NAMALWA (cell line): ENCODE measurements at regions not wholly inside any gene's neighbourhood (a gene's known extent, or its start where the extent isn't known, plus 50 kb on each side); places are given as distances from the start of the nearest gene placed in this dataset.

Experiments used
- DNase-seq: peaks from one replicate; pipeline ENCODE4 v3.0.0-alpha.2; 2015; ENCODE audit warnings: low spot score

DNA sequence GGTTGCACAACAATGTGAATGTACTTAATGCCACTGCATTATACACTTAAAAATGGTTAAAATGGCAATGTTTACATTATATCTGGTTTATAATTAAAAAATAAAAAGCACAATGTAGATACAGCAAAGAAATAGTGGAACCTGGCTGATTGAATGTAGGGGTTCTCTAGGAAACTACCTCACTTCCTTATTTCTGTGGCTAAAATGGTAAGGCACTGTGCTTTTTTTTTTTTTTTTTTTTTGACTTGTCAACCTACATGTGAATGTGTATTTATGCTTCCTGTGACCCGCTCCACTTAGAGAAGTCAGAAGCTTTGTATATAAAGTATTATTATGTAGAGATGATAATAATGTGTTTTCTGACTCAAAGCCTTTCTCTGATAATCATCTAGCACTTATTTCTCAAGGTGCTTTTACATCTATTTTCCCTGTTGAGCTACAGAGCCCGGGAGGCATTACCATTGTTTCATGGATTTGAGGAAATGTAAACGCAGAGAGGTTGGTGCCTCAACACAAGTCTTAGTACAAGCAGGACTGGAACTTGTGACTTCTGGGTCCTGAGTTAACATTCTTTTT is 55.0 kb downstream of the SOX4 start:
- peak; percentile 21 for DNase-seq

DNA sequence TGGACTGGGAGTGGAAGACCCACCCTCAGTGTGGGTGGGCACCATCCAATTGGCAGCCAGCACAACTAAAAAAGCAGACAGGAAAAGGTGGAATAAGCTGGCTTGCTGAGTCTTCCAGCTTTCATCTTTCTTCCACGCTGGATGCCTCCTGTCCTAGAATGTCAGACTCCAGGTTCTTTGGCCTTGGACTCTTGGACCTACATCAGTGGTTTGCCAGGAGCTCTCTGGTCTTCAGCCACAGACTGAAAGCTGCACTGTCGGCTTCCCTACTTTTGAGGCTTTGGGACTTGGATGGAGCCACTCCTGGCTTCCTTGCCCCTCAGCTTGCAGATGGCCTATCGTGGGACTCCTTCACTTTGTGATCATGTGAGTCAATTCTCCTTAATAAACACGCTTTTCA is 59.8 kb downstream of the SOX4 start:
- no peak for DNase-seq

DNA sequence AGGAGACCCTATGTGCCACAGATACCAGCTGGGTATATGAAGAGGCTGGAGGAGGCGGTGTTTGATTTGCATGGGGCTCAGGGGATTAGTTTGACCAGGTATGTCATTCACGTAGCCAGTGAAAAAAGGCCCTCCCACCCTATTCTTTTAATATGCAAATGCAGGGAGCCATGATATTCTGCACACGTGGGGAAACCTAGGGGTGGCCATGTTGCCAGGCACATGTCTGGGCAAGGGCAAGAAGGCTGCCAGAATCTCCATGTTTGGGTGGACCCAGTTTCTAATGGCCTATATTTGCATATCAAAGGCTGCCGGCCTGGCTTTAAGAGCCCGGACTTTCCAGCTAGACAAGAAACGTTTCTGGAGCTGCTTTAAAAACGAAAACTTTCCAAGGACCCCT is 60.4 kb downstream of the SOX4 start:
- no peak for DNase-seq

DNA sequence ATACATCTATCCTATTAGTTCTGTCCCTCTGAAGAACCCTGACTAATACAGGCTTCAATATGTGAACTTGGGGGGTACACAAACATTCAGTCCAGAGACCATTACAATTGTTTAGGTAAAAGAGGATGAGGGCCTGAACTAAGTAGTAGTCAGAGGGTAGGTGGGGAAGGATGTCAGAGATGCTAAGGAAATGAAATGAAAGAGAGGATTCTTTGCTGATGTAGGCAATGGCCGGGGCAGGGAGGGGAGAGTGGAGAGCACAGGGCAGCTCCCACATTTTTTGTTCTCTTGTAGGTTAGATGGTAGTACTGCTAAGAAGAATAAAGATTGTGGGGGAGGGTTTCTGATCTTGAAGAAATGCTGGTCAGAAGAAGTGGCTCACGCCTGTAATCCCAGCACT is 60.8 kb downstream of the SOX4 start:
- no peak for DNase-seq

DNA sequence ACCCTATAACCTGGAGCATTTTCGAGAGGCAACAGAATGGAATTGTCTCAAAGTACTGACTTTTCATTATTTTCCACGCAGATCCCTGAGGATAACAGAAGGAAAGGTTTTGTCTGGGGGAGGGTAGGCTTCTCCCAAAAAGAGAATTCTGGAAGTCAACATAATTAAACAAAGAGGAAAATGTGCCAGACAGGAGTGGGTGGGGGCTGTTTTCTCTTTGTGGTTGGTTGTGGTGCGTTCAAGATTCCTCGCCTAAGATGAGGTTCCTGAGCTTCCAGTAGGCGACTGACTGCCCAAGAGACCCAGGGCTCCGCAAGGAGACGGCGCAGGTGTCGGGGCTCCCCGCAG is 70.4 kb downstream of the SOX4 start:
- no peak for DNase-seq

DNA sequence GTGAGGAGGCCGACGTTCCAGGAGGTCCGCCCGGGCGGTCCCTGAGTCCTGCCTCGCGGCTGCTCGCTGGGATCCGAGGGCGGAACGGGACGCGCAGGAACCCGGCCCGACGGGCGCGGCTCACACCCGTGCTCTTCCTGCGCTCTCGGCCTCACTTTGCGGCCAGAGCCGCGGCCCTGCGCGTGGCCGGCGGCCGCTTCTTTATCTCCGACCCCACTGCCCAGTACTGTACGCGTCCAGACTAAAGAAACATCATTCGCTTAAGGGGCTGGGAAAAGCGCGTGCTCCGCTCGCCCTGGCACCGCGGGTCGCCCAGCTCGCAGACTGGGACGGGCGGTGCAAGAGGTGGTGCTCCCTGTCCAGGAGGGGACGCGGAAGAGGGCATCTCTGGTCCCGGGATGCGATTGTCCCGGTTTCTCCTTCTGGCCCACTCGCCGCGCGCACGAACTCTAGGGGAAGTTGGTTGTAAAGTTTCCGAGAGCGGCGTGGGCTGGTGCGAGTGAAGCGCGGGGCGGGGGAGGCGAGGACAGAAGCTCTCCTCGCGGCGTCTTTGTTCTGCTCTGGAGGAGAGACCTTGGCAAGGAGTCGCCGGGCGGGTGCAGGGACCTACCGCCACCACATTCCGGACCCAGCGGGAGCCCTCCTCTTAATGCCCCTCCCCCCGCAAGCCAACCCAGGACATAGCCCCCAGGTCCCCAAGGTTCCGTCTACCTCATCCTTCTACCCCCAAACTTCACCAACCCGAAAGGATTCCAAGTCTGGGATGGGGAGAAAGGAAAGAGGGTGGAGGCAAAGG is 71.0 kb downstream of the SOX4 start:
- no peak for DNase-seq

DNA sequence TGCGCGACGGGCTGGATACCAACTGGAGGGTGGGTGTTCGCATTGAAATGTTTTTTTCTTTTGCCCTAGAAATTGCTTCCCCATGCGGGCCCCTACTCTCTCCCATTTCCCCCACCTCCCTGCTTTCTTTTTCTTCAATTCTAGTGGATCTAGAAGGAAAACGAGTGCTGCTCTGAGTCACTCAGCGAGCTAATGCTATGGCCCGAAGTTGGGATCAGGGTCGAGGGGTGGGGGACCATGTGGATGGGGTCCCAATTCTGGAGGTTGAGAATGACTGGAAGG is 71.5 kb downstream of the SOX4 start:
- no peak for DNase-seq

DNA sequence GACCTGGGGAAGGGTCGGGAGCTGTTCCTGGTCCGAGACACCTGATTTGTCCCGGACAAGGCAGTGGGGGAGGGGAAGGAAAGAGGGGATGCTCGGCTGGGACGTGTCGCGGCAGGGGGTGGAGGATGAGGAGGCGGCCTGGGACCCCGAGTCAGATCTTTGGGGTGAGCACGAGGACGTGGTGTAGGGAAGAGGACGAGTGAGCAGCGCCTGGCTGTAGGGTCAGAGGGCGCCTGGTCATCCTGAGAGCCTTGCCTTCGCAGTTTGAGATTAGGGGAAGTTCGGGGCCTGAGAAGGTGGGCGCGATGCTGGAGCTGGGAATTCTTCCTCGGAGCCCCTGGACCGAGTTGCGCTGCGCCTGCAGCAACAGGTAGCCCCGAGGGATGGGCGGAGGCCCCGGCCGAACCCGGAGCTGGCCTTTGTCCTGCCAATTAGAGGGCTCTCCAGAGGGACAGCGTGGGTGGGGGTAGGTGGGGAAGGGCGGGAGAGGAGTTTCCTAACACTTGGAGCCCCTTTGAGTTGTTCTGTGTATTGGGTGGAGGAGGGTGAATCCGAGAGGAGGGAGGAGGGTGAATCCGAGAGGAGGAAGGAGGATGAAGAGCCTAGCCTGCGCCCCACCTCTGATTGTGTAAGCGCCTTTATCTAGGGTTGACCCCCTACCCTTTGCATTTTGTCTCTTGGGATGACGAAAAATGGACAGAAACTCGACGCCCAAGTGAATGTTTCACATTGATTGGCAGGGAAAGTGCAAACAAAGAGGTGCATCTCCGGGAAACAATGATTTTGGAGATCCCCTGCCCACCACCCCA is 72.0 kb downstream of the SOX4 start:
- no peak for DNase-seq

DNA sequence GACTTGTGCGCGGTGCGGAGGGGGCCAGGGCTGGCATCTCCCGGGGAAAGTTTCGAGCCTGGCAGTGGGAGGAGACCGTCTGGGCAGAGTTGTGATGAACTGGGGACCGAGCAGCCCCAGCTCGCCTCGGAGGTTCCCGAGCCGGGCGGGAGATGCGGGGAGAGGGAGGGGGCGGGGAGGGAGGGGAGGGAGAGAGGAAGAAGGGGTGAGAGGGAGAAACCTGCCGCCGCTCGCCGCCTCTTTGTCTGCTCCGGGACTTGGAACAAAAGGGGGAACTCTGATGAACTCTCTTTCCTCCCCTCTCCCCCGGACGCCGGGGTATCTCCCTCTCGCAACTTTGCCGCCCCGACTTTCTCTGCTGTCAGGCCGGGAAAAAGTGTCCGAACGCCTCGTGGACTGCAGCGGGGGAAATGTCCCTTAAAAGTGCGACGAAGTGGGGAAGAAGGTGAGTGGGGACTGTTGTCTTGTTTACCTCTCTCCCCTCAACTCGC is 72.7 kb downstream of the SOX4 start:
- no peak for DNase-seq

DNA sequence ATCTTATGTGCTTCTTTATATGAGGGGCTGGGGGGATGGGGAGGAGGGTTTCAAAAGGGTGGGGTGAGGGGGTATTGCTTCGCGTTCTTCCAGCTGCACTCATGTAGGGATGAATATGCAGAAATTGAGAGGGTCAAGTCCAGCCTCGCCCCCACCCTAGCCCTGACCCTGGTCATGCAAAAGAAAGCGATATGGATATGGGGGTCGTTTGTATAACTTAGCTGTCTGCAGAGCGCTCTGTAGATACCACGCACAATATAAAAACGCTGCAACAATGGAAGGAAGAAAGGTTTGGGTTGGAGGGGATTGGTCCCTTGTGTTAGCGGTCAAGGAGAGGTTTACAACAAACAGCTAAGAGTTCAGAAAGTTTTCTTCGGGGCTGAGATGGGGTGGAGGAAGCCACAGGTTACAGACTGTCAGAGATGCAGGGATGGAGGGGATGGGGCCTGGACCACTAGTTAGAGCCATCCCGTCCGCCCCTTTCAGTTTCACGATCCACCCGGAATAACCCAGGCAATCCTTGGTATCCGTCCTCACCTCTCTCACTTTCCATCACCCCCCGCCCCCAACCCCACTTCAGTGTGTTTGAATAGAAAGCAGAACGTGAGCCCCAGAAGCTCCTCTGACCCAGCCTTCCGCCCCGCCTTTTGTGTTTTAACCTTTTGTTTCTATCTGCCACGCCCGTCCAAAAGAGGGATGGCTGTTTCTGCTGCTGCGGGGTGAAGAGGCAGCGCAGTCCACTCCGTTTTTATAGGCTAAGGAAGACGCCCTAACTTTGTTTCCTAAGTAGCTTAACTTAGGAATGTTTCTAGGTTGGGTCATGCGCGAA is 73.5 kb downstream of the SOX4 start:
- no peak for DNase-seq

DNA sequence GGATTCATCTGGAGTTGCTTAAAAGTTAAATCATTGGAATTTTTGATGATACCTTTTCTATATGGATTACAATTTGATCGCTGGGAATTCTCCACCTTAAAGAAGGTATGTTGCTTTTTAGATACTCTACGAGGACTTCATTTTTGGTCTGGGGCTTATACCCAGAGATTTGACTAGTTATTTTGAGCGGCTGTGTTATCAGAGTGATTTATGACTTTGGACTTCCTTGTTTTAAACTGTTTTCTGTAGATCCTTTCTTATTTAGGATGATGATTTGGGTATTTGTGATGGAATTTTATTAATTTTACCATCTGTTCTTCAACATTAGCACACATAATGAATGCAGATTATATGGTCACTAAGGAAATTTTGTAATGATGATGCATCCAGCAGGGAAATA is 75.2 kb downstream of the SOX4 start:
- no peak for DNase-seq

DNA sequence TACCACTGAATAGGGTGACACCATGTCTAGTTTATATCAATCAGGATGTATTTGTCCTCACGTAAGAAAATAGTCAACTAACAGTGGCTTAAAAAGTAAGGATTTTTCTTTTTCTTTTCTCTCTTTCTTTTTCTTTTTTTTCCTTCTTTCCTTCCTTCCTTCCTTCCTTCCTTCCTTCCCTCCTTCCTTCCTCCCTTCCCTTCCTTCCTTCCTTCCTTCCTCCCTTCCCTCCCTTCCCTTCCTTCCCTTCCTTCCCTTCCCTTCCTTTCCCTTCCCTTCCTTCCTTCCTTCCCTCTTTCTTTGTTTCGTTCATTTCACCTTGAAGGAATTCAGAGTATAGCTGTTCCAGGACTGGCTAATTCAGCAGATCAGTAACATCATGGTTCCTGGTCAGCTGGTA is 83.2 kb downstream of the SOX4 start:
- no peak for DNase-seq

DNA sequence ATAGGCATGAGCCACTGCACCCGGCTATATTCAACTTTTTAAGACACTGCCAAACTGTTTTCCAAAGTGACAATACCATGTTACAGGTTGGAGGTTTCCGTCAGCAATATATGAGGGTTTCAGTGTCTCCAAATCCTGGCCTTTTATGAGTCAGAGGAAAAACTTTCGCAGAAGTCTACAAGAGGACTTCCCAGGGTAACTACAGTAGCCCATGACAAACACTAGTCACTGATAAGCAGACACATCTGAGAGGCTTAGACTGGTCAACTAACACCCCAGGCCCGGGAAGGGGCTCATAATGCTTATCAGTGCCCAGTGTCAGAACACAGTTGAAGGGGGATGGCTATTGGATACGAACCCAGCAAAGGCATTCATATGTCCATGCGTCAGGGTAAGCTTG is 85.4 kb downstream of the SOX4 start:
- DNase-seq = no peak

DNA sequence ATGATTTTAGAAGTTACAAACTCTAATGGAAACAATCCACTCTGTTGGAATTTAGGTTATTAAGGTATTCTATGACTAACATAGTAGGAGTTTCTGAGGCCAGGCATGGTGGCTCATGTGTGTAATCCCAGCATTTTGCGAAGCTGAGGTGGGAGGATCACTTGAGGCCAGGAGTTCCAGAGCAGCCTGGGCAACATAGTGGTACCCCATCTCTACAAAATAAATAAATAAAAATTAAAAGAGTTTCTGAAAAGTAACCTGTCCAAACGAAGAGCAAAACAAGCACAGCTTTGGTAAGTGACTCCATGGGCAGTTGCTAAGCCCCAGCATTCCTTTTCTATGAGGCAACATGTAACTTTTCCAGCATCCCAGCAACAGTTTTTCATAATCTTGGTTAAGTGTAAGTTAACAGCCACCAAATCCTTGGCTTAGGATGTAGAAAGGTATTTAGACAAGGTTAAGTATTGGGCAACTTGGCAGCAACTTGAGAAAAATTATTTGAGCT is 86.3 kb downstream of the SOX4 start:
- no peak for DNase-seq

DNA sequence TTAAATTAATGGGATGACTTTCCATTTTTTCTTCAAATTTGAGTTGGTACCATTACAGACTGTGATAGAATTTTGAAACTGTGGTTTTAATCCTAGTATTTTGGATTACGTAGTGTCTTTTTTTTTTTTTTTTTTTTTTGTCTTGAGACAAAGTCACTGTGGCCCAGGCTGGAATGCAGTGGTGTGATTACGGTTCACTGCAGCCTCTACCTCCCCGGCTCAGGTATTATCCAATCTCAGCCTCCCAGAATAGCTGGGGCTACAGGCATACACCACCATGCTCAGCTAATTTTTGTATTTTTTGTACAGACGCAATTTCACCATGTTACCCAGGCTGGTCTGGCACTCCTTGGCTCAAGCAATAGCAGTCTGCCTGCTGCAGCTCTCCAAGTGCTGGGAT is 87.1 kb downstream of the SOX4 start:
- no peak for DNase-seq

DNA sequence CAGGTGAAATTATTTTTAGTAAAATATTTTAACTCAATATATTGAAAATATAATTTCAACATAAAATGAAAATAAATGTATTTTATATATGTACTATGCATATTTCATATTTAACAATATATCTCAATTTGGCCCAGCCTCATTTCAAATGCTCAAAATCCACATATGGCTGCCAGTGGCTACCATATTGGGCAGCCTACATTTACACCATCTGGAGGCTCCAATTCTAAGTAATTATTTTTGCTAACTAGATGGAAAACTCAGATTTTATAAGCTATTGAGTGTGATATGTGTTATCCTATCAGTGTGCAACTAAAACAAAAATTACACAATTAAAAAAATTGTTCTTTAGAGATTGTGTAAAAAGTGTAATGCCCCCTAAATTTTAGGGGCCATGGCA is 96.9 kb downstream of the SOX4 start:
- no peak for DNase-seq

DNA sequence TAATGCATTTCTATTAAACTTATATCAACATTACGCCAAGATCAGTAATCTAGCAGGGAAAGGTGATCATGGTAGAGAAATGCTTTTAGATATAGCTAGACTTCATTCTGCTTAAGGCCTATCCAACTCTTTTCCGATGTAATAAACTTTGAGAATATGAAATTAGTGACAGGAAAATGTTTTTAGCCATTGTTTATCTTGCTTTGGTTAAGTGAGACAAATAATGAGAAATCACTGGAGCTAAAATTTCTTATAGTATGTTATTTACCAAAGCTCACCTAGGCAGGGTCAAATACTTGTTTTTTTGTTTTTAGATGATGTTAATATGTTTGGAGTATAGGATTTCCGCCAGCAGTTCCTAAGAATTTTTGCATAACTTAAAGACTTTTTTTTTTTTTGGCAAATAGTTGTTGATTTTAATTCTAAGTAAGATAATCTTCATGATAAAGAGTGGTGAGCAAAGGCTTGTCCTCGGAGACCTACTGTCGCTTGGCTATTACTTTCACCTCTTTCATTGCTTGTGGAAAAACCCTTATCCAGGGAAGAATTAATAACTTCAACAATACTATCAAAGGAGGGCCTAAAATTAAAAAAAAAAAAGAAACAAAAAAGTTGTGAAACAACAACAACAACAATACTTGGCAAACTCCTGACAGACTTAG is 98.3 kb downstream of the SOX4 start:
- no peak for DNase-seq

DNA sequence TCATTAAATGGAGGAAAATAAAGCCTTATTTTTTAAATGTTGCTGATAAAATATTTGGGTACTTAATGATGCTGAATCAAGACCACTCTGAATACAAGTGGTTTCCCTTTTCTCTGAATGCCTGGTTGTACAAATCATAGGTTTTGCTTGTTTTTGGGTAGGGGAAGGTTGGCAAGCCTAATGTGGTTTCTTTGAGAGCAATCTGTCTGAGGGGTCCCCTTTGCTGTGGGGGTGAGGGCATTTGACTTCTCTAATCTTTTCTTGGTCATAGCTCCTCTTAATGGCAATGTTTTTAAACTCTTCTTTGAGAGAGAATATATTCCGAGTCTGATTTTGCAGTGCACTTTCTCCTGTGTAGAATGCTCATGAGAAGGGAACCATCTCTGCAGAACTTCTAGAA is 99.2 kb downstream of the SOX4 start:
- no peak for DNase-seq

DNA sequence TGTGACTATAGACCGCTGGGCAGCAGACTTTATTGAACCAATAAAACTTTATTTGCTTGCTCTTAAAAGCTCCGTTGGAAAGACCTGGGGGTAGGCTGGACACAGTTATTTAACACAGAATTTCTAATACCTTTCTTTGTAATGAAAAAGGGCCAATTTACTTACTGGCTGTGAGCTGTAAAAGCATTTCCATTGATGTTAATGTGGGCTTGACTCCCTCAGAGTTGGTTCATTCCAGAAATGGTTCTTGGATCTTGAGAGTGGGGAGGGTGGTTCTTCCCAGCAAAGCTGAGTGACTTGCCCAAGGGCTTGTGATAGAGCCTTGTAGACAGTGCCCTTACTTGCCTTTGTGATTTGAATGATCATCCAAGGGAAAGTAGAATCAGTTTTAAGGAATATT is 100.6 kb downstream of the SOX4 start:
- DNase-seq = no peak

DNA sequence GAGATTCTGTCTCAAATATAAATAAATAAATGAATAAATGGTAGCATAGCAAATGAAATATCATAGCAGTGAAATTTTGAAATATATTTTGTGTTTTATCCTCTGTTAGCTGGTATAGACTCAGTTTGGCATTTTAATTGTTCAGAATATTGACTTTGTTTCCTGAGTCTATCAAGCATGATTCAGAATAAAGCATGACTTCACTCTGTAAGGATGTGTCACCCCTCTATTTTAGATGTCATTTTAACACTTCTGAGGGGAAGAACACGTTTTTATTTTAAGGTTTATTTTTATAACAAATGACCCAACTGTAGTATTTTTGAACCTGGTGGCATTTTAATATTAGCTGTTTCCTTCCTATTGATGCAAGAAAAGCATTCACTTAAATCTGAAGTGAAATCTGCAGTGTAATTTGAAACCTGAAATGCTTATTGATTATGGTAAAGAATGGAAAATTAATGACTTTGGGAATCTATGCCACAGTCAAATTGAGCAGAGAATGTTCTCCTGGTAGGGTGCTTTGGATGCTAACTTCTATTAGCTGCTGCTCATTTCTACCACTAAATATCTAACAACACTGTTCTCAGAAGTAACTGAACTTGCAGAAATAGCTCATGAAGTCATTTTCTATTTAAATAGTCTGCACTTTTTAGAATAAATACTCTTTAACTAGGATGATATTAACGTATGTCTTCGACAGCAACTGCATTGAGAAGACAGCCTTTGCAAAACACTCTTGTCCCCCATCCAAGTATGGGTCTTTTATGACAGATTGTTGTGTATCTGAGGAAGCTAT is 114.2 kb downstream of the SOX4 start:
- no peak for DNase-seq

DNA sequence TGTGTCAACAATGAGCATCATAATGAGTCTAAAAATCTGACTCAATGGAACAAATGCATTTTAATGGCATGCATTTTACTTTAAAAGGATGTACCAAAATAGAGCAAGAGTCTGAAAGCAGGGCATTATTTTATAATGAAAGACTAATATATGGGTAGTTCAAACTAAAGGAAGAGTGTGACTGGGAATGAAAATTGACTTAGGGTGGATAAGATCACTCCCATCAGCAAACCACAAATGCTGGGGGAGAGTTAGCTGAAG is 114.7 kb downstream of the SOX4 start:
- no peak for DNase-seq
